CD4-positive, alpha-beta T cell treated with Interleukin-1 beta for 1 hour (primary cell): ENCODE measurements at regions not wholly inside any gene's neighbourhood (a gene's known extent, or its start where the extent isn't known, plus 50 kb on each side); places are given as distances from the start of the nearest gene placed in this dataset.

ENCODE experiments used
- DNase-seq, 2 donors: peaks; one replicate each; pipeline ENCODE4 v3.0.0-alpha.2; 2020 to 2022

DNA sequence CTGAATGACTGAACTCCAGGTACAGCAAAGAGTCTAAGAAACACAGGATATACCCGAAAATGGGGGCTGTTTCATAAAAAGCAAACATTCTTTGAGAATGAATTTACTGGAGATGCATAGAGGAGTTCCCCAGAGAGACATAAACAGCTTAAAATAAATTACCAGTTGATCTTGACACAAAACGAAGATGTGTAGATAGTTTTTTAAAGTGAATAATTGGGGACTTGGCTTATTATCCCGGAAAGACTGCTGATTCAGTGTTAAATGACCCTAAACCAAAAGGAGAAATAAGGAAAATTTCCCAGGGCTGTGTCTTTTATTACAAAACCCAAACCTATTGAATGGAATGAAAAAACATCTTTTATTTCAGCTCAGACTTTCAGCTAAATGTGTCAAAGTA lies 1052.8 kb upstream of the TMEM132C start:
- no peak for DNase-seq

DNA sequence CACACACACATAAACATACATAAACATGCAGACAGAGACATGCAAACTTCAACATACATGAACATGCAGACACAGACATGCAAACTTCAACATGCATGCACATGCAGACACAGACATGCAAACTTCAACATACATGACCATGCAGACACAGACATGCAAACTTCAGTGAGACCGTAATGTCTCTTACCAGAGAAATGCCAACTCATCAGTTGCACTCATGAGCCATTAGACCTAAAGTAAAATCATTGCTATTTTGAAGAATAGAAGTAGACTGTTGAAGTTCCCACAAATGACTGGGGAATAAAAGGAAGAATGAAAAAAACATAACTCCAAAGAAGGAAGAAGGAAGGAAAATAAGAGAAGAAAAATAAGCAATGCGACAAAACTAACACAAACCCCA lies 1044.0 kb upstream of the TMEM132C start:
- DNase-seq, result no peak

DNA sequence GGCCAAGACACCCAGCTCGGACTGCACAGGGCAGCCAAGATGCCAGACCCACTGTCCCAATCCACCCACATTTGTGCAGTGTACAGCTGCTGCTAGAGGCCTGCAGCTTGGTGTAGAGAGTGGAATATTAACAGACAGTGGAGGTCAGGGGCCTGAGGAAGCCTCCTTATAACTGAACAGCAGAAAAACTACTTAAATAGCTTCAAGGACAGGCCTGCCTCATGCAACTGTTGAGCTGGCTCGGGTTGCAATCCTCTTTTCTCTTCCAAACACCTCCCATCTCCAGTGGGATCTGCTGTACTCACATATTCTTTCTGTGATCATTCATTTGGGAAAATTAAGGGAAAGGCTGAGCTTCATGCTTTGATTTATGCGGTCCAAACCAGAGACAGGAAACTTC lies 1043.2 kb upstream of the TMEM132C start:
- DNase-seq, result no peak

DNA sequence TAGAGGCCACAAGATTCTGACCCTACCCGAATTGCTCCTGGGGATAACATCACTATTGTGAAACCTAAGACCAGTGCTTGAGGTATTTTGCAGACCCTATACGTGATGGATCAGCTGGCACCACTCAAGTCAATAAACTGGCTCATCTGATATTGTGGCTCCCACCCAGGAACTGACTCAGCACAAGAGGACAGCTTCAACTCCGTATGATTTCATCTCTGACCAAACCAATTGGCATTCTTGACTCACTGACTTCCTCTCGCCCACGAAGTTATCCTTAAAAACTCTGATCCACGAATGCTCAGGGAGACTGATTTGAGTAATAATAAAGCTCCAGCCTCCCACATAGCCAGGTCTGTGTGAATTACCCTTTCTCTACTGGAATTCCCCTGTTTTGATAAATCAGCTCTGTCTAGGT lies 1036.1 kb upstream of the TMEM132C start:
- DNase-seq, result no peak

DNA sequence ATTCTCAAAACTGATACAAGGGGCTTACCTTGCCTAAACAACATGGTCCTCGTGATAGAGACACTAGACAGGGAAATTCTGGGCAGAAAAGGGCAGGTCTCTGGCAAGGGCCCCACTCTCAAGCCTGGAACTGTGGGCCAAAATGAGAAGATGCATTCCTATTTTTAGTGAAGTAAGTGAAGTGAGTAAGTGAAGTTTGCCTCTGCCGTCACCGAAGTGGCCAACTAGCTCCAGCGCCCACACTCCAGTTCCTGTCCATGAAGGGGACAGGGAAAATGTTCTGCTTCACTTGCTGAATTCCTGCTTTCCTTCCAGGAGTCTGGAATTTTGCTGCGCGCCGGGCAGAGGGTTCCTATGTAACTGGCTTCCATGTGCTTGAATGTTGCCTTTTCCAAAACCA lies 1035.6 kb upstream of the TMEM132C start:
- no peak for DNase-seq

DNA sequence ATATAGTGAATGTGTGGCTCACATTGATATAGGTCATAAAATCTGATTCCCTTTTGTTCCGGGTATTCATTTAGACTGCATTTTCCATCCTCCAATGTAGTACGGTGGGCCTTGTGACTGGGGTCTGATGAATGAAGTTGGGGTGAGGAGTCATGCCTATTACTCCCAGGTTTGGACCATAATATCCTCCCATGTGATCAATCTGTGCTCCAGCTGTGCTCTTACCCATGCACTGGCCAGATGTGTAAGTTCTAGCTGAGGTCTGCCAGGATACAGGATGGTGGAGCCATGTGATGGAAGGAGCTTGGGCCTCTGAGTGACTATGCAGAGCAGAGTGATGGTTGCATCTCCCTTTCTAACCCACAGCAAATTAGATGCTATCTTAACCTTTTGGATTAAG lies 1034.0 kb upstream of the TMEM132C start:
- DNase-seq, result no peak

DNA sequence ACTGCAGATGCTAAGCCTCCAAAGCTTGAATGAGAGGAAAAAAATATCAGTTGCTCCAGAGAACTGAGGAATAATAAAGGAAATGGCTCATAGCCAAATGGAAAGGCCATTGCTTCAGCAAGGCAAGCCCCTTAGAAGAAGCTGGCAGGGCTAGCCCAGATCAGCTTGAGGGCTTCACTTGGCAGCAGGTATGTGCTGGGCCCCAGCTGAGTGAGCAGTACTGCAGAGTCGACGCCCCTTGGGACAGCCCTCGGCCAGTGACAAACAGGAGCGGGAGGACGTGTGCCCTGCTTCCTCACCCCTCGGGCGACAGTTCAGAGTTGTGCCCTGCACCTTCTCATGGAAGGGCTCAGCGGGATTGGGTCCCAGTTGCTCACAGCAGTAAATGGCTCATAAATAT lies 1031.2 kb upstream of the TMEM132C start:
- DNase-seq, result no peak

DNA sequence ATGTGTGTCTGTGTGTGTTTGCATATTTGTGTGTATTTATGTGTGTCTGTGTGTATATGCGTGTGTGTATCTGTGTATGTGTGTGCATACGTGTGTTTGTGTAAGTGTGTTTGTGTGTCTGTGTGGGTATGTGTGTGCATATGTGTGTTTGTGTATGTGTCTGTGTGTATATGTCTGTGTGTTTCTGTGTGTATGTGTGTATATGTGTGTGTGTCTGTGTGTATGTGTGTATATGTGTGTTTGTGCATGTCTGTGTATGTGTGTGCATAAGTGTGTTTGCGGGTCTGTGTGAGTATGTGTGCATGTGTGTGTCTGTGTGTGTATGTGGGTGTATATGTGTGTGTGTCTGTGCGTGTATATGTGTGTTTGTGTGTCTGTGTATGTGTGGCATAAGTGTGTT lies 1030.5 kb upstream of the TMEM132C start:
- no peak for DNase-seq

DNA sequence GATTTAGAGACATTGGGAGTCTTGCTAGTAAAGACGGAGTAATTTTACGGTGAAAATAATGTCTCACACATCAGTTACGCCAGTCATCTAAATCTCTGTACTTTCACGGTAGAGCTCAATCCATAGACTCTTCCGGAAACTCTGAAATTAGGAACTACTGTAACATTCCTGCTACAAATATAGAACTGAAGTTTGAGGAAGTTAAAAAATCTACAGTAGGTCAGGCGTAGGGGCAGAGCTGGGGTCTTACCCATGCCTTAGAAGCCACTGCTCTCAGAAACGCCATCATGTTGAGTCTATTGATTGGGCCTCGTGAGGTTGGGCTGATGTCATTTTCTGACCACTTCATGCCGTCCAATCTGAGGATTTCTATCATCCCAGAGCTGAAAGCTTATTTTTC lies 1029.8 kb upstream of the TMEM132C start:
- no peak for DNase-seq

DNA sequence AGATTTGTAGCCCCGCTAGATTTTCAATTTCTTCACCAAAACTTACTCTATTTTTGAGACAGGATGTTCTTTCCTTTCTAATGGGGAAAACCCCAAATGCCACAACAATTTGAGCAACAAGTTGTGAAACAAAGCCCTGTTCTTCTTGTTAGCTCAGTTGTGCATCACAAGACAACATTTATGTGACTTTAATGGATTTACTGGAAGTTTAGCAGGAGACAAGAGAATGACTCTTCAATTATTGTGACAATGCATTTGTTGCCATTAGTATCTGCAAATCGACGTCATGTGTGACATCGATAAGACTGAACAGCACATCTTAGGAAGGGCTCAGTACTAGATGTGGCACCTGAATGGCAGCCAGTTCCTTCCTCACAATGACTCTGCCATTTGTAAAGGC lies 1028.9 kb upstream of the TMEM132C start:
- DNase-seq, result no peak

DNA sequence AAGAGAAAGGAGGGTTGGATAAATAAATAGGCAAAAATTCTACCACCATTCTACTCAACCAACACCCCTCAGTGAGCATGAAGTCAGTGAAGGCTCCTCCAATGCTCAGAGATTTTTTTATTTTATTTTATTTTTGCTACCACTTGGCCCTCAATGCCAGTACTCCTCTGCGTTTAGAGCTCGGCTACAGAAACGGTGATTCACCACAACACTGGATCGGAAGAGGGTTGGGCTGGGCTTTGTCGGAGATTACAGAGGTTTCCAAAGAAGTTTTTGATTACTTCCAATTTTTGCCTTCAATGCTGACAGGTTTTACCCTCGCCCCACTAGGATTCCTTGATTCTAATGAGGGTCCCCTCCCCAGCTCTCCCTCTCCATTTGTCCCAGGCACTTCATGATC lies 1027.2 kb upstream of the TMEM132C start:
- no peak for DNase-seq

DNA sequence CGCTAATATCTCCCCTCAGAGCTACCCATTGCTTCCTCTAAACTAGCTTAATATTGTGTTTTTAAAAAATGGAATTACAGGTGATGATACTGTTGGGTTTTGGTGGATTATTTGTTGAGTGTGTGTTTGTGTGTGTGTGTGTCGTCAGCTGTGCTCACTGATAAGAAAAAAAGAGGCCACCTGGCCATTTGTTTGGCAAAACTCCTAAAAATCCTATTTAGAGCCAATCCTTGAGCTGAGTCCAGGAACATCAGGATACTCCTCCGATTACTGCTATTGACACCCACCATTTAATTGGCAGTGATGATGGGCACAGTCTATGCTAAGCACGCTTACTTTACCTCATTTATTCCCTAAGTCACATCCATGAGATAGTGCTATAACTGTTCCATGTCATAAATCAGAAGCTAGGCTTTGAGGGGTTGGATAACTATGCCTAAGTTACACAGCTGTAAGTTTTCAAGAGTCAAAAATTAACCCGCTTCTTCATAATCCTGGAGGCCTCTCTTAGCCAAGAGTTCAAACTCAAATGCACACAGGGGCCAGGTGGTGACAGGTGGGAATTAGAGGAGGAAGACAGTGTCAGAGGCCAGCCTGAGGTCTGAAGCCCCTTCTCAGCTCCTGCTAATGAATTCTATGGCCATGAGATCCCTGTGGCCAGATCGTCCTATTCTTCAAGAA lies 1026.6 kb upstream of the TMEM132C start:
- no peak for DNase-seq

DNA sequence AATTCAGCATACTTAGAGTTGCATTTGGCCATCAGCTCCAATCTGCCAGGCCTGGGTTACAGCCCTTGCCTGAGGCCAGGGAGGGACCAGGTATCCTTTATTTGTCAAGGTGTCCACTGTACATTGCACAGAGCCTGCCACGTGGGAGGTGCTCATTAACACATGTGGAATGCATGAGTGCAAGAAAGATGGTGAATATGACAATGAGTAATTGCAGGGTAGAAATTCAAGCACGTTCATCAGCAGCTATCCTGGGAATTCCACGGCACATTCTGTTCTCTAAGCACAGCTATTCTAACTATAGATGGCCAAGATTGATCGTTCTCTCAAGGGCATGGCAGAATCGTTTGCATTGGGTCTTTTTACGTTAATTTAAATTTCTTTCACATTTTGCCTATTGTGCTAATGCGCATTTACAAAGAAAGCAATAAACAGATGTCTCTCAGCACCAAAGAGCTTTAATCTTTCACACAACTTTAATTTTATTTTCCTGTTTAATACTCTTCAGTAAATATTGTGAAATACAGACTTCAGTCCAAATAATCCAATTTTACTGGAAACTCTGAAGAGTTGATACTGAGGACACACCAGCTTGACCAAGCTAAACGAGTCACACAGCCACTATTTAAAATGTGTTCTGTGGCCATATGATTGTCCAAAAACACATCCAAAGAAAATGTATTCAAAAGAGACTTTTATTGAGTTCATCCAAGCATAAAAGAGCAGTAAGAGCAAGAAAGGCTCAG lies 1025.7 kb upstream of the TMEM132C start:
- DNase-seq, result no peak

DNA sequence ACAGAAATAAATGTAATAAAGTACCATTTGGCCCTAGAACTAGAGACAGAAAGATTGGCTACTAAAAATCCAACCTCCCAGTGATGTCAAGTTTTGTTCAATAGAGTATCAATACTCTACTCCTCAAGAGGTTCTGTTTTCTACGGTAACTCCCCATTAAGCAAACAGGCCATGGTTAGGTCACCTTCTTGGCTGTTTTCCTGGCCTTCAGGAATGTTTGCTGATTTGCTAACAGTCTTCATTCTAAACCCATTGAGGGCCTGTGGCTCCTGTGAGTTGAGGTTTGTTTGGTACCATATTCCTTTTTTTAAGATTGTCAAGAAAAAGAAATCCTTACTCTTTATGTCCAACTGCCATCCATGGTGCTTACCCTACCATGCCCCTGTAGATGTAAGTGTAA lies 1022.0 kb upstream of the TMEM132C start:
- no peak for DNase-seq

DNA sequence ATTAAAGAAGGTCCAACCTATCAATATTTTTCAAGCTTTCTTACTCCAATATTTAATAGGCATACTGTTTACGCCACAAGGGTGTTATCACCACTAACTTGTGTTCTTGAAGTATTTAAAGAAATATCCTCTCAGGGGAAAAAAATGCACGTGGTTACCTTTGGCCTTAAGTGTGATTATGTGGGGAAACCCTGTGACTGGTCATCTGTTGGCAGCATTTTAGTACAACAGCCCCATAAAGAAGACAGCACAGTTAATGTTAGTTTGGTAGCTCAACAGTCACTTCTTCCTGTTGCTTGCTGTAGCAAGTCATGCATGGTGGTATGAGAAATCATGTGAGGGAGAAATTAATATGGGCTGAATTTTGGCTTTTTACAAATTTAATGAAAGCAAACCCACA lies 1021.5 kb upstream of the TMEM132C start:
- no peak for DNase-seq

DNA sequence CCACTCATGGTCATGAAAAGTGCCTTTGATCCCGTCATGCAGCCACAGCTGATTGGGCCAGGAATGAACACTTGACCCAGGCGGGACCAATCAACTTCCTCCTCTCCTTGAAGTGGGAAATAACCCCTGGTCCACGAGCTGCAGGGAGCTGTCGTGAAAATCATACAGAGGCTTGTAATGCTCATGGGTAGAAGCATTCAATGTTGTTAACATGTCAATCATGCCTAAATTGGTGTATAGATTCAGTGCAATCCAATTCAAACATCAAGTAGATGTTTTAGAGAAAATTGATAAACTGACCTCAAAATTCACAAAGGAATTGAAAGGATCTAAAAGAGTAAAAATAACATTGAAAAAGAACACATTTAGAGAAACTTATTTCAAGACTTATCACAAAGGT lies 1019.0 kb upstream of the TMEM132C start:
- DNase-seq, result no peak

DNA sequence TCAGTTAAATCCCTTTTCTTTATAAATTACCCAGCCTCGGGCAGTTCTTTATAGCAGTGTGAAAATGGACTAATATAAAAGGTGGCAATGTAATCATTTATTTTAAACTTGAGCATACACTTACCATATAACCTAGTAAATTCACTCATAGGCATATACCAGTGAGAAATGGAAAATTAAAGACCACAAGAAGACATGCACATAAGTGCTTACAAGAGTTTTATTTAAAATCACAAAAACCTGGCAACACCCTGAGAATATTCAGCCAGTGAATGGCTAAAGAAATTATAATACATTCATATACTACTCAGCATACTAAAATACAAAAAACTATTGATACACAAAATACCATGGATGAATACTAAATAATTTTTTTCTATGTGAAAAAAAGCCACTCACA lies 1017.5 kb upstream of the TMEM132C start:
- DNase-seq, result no peak

DNA sequence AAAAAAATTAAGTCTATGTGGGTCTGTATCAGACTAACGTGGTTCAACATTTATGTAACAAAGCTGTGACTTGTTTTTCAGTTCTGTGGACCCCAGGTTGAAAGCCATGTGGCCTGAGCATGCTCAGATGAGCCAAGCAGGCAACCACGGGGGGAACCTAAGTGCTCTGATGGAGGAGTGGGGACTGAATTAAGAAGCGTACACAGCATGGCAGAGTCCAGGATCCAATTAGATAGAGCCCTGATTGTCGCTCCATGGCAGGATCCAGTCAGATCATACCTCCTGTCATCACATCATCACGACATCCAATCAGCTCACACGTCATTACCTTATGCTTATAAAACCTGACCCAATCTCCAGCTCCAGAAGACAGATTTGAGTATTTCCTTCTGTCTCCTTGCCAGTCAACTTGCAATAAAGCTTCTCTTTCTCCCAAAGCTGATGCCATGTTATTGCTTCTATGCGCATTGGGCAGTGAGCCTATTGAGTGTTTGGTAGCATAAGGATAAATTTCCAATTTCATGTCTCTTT lies 1013.1 kb upstream of the TMEM132C start:
- DNase-seq, result no peak

DNA sequence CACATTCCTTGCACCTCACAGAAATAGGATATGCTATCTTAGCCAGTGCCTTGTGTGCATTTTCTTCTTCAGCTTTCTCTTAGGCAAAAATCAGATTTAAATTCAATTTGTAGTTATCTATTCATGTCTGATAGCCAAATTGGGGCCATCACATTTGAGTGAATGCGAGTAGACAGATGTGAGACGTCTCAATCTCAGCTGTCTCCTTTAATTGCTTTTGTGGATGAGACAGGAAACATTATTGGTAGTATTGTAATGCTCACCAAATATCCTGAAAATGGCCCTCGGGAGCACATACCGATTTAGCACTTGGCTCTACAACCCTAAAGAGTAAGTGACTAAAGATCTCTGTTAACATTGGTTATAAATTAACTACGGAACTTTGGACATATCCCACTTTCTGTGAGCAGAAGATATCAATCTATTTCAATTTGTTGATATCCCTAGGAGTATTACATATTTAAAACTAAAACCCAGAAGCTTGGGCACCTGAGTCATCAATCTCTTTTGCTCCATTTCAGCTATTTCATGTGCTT lies 1012.5 kb upstream of the TMEM132C start:
- DNase-seq, result no peak

DNA sequence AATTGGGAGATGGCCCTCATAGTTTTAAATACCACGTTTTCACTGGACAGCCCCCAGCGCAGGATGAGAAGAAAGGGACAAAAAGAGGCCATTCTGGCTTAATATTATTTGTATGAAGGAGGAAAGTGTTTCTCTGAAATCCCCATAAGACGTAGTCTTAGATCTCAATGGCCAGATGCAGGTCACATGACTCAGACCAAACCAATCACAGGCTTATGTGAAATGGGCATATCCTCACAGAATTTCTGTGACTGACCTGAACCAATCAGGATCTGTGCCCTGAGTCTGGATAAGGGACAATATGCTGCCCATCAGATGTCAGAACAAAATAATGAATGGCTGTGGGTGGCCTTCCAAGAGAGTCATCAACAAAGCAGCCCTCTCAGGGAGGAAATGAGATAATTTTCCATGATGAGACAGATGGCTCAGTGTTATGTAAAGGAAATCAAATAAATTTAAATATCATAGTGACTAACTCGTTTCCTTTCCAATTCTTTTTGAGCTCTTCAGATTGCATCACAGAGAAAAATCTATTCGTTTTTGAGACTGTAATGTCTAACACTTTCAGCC lies 1009.5 kb upstream of the TMEM132C start:
- DNase-seq, result no peak

DNA sequence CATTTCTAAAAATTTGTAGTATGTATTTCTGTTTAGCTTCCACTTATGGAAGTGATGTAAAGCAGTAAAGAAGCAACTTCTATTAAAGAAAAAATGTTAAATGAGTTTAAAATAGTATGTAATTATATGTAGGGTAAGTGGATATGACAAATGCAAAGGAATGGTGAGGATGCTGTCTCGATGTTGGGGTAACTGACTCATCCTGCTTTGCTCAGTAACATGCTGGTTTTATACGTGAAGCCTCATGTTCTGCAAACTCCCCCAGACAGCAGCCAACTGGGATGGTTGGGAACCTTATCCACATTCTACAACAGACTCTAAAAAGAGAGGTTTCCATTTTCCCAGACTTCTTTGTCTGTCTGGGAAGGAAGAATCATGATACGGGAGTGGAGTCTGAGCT lies 1006.4 kb upstream of the TMEM132C start:
- DNase-seq, result no peak

DNA sequence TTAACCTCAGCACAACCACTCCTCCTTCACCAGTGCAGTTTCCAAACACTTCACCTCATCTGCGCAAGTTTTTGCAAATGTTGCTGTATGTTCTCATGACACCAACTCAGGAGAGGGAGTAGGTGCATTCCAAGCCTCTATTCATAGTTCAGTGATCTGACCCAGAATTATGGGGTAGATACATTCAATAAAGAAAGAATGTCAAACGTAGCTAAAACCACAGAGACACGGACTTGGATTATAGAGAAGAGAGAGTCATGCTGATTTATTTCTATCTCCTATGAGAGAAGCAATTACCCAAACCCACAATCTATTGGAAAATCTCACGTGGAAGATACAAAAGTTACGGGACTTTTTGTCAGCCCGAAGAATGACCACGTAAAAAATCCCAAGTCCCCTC lies 1006.0 kb upstream of the TMEM132C start:
- DNase-seq, result no peak

DNA sequence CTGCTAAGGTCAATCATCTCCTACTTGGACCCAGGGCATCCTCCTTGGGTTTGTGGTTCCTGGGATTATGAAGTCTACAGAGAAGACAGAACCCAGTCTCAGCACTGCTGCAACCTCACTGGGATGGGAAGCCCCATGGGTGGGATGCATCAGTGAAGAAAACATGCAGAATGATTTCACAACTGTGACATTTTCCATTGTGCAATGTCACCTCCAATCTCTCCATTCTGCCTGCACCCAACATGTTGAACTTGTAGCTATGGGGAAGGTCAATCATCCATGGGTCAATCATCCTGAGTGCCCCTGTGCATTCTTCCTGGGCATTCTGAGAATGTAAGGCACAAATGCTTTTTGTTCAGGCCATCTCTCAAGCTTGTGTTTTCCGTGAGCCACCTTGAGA lies 1004.4 kb upstream of the TMEM132C start:
- no peak for DNase-seq

DNA sequence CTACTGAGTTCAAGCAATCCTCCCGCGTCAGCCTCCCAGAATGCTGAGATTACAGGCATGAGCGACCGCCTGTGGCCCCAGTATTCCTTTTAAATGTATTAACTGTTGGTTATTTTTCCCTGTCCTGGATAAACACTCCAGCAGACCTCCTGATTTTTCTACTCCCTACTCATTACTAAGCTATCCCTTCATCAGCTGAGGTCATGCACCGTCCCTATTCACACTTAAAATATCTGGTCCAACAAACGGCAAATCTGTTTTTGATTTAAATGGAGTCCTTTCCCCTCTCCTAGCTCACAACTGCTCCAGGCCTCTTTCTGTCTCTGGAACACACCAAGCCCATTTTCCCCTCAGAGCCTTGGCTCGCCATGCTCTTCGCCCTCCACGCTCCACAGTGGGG lies 1003.3 kb upstream of the TMEM132C start:
- no peak for DNase-seq
